ENCODE measurements at regions not wholly inside any gene's neighbourhood (a gene's known extent, or its start where the extent isn't known, plus 50 kb on each side); places are given as distances from the start of the nearest gene placed in this dataset.

DNA sequence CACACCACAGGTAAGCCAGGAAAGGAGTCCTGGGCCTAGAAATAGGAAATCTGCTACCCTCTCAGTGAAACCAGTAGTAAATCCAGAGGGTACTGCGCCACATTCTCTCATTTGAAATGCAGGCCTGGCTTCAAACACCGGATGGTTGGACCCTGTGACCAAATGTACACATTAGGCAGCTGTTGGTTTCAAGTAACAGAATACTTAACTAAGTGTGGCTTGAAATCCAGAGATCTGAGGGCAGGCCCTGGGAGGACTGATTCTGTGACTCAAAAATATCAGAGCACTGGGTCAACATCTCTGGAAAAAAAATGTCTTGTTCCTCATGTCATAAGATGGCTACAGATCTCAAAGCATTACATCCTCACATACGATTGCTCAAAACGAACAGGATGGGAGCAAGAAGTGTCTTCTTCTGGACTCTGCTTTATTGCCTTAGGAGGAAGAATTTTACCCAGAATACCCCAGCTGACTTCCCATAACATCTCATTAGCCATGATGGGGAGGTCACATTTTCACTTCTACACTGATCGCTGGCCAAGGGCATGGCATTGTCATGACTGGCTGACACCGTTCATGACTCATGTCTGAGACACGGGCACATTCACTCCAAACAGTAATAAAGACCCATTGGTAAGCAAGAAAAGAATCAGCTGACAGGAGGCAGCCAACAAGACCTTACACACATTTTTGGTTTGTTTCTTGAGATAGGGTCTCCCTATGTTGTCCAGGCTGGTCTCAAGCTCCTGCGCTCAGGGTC, 166.0 kb downstream of the ARRDC4 start:
- DNase-seq (ENCODE audit: low read depth) = no peak
- in situ Hi-C loops (cut with HindIII; ENCODE audit: low pct_unique_long_range_greater_than_20kb, low sequenced_read_pairs) = no loop called here

DNA sequence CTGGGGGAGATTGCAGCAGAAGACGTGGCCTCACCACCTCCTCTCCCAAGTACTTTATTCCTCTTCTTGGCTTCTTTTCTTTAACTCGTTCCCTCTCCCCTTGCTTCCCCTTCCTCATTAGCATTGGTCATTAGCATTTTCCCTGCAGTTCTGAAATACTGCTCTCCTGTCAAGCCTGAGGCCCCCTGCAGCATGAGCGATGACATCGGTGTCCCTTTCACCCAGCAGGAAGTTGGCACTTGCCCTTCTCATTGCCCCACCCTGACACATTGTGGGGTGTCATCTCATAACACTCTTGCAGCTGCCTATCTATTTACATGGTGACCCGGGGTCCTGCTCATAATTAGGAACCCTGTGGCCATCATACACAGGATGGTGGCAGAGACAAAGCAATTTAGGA, 167.1 kb downstream of the ARRDC4 start:
- DNase-seq (ENCODE audit: low read depth) = no peak
- in situ Hi-C loops (cut with HindIII; ENCODE audit: low pct_unique_long_range_greater_than_20kb, low sequenced_read_pairs) = no loop called here

GRCh38 chr15:98131924-98132323, 171.4 kb downstream of the ARRDC4 start:
- in situ Hi-C loops (cut with HindIII; ENCODE audit: low pct_unique_long_range_greater_than_20kb, low sequenced_read_pairs) = no loop called here
- no peak for DNase-seq (ENCODE audit: low read depth)

DNA sequence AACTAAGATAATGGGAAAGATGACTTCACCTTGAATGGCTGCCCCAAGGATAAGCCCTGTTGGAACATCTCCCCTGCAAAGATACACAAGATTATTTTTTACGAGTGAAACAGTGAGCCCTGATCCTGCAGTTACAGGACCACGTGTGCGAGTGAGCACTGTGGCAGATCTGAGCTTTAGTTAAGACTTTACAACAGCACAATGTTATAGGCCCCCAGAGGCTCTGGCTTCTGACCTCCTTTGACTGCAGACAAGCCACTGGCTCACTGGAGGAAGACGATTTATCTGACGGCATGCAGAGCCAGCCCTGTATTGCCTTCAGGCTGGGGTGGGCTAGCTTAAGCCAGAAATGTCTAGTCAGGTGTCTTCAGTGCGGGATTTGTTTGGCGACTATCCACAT, 174.4 kb downstream of the ARRDC4 start:
- in situ Hi-C loops (cut with HindIII; ENCODE audit: low pct_unique_long_range_greater_than_20kb, low sequenced_read_pairs) = no loop called here
- DNase-seq (ENCODE audit: low read depth) = no peak

GRCh38 chr15:98138910-98139309, 178.4 kb downstream of the ARRDC4 start:
- in situ Hi-C loops (cut with HindIII; ENCODE audit: low pct_unique_long_range_greater_than_20kb, low sequenced_read_pairs) = no loop called here
- no peak for DNase-seq (ENCODE audit: low read depth)

DNA sequence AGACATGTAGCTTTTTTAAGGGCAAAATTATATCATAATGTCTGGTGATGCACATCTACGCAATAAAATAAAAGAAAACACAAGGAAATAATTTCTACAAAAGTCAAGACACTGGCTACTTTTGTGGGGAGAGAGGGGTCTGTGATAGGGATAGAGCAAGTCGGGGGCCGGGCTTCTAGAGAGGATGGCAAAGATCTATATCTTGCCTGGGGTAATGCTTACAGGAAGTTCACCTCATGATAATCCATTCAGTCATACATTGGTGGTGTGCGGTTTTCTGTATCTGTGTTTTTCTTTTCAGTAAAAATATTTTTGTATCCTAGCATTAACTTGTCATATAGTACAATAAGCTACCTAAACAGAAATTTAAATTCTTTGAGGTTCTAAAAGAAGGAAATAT, 178.8 kb downstream of the ARRDC4 start:
- in situ Hi-C loops (cut with HindIII; ENCODE audit: low pct_unique_long_range_greater_than_20kb, low sequenced_read_pairs) = no loop called here
- DNase-seq (ENCODE audit: low read depth) = no peak

GRCh38 chr15:98142572-98142971, 182.1 kb downstream of the ARRDC4 start:
- in situ Hi-C loops (cut with HindIII; ENCODE audit: low pct_unique_long_range_greater_than_20kb, low sequenced_read_pairs) = no loop called here
- DNase-seq (ENCODE audit: low read depth) = no peak

GRCh38 chr15:98143116-98143515, 182.6 kb downstream of the ARRDC4 start:
- no peak for DNase-seq (ENCODE audit: low read depth)
- in situ Hi-C loops (cut with HindIII; ENCODE audit: low pct_unique_long_range_greater_than_20kb, low sequenced_read_pairs) = no loop called here

GRCh38 chr15:98144388-98144787, 183.9 kb downstream of the ARRDC4 start:
- in situ Hi-C loops (cut with HindIII; ENCODE audit: low pct_unique_long_range_greater_than_20kb, low sequenced_read_pairs) = no loop called here
- no peak for DNase-seq (ENCODE audit: low read depth)

DNA sequence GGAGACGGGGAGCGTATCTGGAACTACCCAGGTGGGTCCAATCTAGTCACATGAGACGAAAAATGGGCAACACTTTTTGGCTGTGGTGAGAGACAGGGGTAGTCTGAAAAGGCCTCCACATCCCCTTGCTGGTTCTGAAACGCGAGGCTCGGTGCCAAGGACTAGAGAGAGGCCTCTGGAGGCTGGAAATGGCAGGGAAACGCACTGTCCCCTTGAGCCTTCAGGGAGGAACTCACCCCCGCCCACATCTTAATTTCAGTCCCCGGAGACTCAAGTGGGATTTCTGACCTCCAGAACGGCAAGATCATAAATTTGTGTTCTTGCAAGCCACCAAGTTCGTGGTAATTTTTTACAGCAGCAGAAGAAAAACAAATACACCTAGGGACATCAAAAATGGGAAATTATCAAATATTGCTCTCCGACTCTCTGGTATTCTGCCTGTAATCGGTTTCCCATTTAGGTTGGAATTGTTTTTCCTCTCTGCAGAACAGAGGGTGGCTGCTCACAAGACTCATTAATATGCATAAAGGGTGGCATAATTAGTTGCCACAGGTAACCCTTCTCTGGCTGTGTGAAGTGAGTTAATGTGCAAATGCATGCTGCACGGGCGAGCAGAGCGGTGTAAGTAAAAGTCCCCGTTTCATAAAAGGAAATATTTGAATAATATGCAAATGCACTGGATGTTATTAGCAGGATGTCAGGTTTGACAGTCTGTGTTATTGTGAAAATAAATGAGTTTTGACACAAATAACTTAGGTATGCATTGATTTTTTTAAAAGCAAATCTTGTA, 185.7 kb downstream of the ARRDC4 start:
- in situ Hi-C loops (cut with HindIII; ENCODE audit: low pct_unique_long_range_greater_than_20kb, low sequenced_read_pairs) = no loop called here
- no peak for DNase-seq (ENCODE audit: low read depth)

GRCh38 chr15:98147415-98147814, 186.9 kb downstream of the ARRDC4 start:
- in situ Hi-C loops (cut with HindIII; ENCODE audit: low pct_unique_long_range_greater_than_20kb, low sequenced_read_pairs) = no loop called here
- DNase-seq (ENCODE audit: low read depth) = no peak

- in situ Hi-C loops (cut with HindIII; ENCODE audit: low pct_unique_long_range_greater_than_20kb, low sequenced_read_pairs) = no loop called here
- no peak for DNase-seq (ENCODE audit: low read depth)
These were observed 189.6 kb downstream of the ARRDC4 start for GRCh38 chr15:98150084-98150483.

GRCh38 chr15:98150536-98150935, 190.0 kb downstream of the ARRDC4 start:
- DNase-seq (ENCODE audit: low read depth) = no peak
- in situ Hi-C loops (cut with HindIII; ENCODE audit: low pct_unique_long_range_greater_than_20kb, low sequenced_read_pairs) = no loop called here

- in situ Hi-C loops (cut with HindIII; ENCODE audit: low pct_unique_long_range_greater_than_20kb, low sequenced_read_pairs) = no loop called here
- DNase-seq (ENCODE audit: low read depth) = no peak
These were observed 190.6 kb downstream of the ARRDC4 start for GRCh38 chr15:98151096-98151495.

DNA sequence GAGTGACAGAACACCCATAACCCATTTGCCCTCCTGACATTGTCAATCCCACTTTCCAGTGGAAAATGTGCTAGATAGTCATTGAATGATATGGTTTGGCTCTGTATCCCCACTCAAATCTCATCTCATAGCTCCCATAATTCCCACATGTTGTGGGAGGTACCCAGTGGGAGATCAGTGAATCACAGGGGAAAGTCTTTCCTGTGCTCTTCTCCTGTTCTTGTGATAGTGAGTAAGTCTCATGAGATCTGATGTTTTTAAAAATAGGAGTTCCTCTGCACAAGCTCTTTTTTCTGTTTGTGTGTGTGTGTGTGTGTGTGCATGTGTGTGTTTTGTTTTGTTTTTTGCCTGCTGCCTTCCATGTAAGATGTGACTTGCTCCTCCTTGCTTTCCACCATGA, 191.7 kb downstream of the ARRDC4 start:
- in situ Hi-C loops (cut with HindIII; ENCODE audit: low pct_unique_long_range_greater_than_20kb, low sequenced_read_pairs) = no loop called here
- DNase-seq (ENCODE audit: low read depth) = no peak

DNA sequence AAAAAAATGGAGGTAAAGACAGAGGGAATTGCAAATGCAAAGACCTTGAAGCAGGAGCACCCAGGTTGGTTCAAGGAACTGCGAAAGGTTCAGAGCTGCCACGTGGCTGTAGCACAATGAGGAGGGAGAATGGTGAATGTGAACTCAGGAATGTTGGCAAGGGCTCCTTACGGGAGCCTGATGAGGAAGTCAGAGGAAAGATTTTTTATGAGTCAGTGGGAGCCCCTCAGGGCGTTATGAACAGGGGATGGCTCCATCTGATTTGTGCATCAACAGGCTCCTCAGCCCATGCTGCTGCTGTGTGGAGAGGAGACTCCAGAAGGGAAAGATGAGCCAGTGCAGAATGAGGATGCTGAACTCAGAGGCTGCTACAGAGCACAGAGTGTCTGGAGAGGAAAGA, 194.4 kb downstream of the ARRDC4 start:
- in situ Hi-C loops (cut with HindIII; ENCODE audit: low pct_unique_long_range_greater_than_20kb, low sequenced_read_pairs) = no loop called here
- DNase-seq (ENCODE audit: low read depth) = peak; percentile 40

DNA sequence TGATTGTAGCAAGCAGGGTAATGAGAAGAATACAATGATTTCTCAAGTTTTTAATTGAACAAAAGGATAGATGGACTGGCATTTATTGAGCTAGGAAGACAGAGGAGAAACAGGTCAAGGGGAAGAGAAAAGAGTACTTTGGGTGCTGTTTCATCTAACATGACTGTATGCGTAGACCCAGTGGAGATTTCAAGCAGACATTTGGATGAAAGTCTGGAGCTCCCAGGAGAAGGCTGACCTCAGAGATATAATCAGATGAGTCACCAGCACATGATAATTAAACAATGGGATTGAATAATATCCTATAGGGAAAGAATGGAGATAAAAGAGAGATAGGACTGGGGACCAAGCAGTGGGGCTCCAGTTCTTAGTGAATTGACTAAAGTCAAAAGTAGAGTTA, 194.9 kb downstream of the ARRDC4 start:
- in situ Hi-C loops (cut with HindIII; ENCODE audit: low pct_unique_long_range_greater_than_20kb, low sequenced_read_pairs) = no loop called here
- DNase-seq (ENCODE audit: low read depth) = no peak

GRCh38 chr15:98160236-98160635, 199.7 kb downstream of the ARRDC4 start:
- DNase-seq (ENCODE audit: low read depth) = no peak
- in situ Hi-C loops (cut with HindIII; ENCODE audit: low pct_unique_long_range_greater_than_20kb, low sequenced_read_pairs) = no loop called here

DNA sequence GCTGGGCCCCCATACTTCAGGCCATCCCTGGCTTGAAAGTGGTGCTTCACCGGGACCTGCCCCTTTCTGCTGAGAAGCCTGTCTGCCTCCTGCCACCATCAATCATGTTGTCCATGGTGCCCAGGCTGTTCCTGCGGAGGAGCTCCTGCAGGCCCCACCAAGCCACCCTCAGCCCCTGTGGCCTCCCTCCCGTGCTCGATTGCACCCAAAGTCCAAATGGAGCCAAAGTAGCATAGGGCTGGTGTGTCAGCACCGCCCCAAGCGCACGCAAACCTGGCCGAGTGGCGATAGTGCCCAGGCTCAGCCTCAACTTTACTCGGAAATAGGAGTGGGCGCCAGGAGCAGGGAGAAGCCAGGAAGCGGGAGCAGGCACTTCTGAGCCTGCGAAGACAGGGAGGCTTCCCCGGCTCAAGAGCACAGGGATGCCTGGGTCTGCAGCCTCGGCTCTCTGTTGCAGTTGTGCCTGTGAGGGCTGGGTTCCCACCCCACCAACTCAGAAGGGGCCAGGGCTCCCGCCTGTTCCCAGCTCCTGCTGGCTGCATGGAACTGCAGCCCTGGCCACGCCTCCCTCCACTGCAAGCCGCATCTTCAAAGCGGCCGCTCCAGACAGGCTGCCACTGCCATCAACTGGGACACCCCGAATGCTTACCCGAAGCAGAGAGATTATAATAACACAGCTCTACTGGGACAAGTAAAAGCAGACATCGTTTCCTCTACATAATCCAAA, 203.0 kb downstream of the ARRDC4 start:
- DNase-seq (ENCODE audit: low read depth) = no peak
- in situ Hi-C loops (cut with HindIII; ENCODE audit: low pct_unique_long_range_greater_than_20kb, low sequenced_read_pairs) = no loop called here
